Keratinocyte (primary cell): ENCODE measurements at regions not wholly inside any gene's neighbourhood (a gene's known extent, or its start where the extent isn't known, plus 50 kb on each side); places are given as distances from the start of the nearest gene placed in this dataset.

Experiments used
- DNase-seq: peaks from one replicate; pipeline ENCODE4 v3.0.0-alpha.2; 2011; ENCODE audit warnings: low read depth, missing footprints, low spot score
- FAIRE-seq: peaks from 2 replicates; lab custom pipeline; 2011; peaks lifted over from hg19 to GRCh38; lab: Jason Lieb, UNC
- H2AFZ ChIP-seq: 2 replicates; pipeline ENCODE4 v1.6.0; 2012; ENCODE audit warnings: low read length, control low read depth, inconsistent platforms; ENCODE audit not compliant: control insufficient read depth
- H3K27ac ChIP-seq: 2 replicates; pipeline ENCODE4 v1.5.1; 2011; ENCODE audit warnings: low read length; ENCODE audit not compliant: control insufficient read depth, insufficient read depth
- H3K27me3 ChIP-seq: 3 replicates; pipeline ENCODE4 v1.6.0; 2011; ENCODE audit warnings: low read length; ENCODE audit not compliant: control insufficient read depth, insufficient read depth; ENCODE audit errors: extremely low read depth
- H3K36me3 ChIP-seq, 2 experiments: 2 replicates in 1 of 2; 3 replicates in 1 of 2; pipeline ENCODE4 v1.5.1; 2011; ENCODE audit warnings: low read length in 2 of 2, mild to moderate bottlenecking in 1 of 2; ENCODE audit not compliant: control insufficient read depth in 2 of 2, insufficient read depth in 2 of 2; ENCODE audit errors: extremely low read depth in 1 of 2
- H3K4me1 ChIP-seq: 3 replicates; pipeline ENCODE4 v1.5.1; 2011; ENCODE audit warnings: low read length; ENCODE audit not compliant: control insufficient read depth, insufficient read depth; ENCODE audit errors: extremely low read depth
- H3K4me2 ChIP-seq: 3 replicates; pipeline ENCODE4 v1.6.0; 2011; ENCODE audit warnings: low read depth, low read length; ENCODE audit not compliant: control insufficient read depth, insufficient read depth; ENCODE audit errors: extremely low read depth
- H3K4me3 ChIP-seq, 3 experiments: fragments of 200-600 bp in 1 of 3; sonication (generic) in 1 of 3; 2 replicates in 2 of 3; 3 replicates in 1 of 3; pipeline ENCODE4 v1.5.1; 2011 to 2016; ENCODE audit warnings: low read length in 3 of 3, mild to moderate bottlenecking in 3 of 3, control low read depth in 2 of 3, inconsistent platforms in 1 of 3, low read depth in 1 of 3, mixed read lengths in 1 of 3, mixed run types in 1 of 3, moderate library complexity in 1 of 3; ENCODE audit not compliant: control insufficient read depth in 2 of 3, insufficient read depth in 2 of 3; ENCODE audit errors: extremely low read depth in 1 of 3
- H3K79me2 ChIP-seq: 2 replicates; pipeline ENCODE4 v1.6.0; 2012; ENCODE audit warnings: low read length; ENCODE audit not compliant: control insufficient read depth, insufficient read depth
- H3K9ac ChIP-seq: 3 replicates; pipeline ENCODE4 v1.6.0; 2011; ENCODE audit warnings: low read length; ENCODE audit not compliant: control insufficient read depth, insufficient read depth; ENCODE audit errors: extremely low read depth
- H3K9me1 ChIP-seq: 3 replicates; pipeline ENCODE4 v1.6.0; 2011; ENCODE audit warnings: low read length; ENCODE audit not compliant: control insufficient read depth, insufficient read depth; ENCODE audit errors: extremely low read depth
- H3K9me3 ChIP-seq: 2 replicates; pipeline ENCODE4 v1.5.1; 2012; ENCODE audit warnings: low read depth, low read length; ENCODE audit not compliant: control insufficient read depth
- H4K20me1 ChIP-seq: 3 replicates; pipeline ENCODE4 v1.6.0; 2011; ENCODE audit warnings: low read length; ENCODE audit not compliant: control insufficient read depth, insufficient read depth; ENCODE audit errors: extremely low read depth
- CTCF ChIP-seq, 3 experiments: IDR thresholded peaks in 1 of 3; conservative IDR thresholded peaks in 1 of 3; optimal IDR thresholded peaks in 1 of 3; 2 replicates in 2 of 3; 3 replicates in 1 of 3; pipeline versions ENCODE3 to v1.5.1; 2011; ENCODE audit warnings: low read length in 3 of 3, mild to moderate bottlenecking in 3 of 3, moderate library complexity in 2 of 3, control low read depth in 1 of 3, inconsistent platforms in 1 of 3; ENCODE audit not compliant: insufficient read depth in 2 of 3; ENCODE audit errors: extremely low read depth in 1 of 3
- EZH2 ChIP-seq: IDR thresholded peaks from one replicate; pipeline ENCODE4 v1.6.1; 2012; ENCODE audit warnings: inconsistent platforms, mild to moderate bottlenecking, low read length, moderate library complexity
- dilution Hi-C: fragments of 300-500 bp; cut with MboI; formaldehyde crosslinking; loops from one replicate; pipeline ENCODE4 v1.7.0; 2020; ENCODE audit warnings: low sequenced_read_pairs; ENCODE audit not compliant: extremely low pct_ligation_motif_present

DNA sequence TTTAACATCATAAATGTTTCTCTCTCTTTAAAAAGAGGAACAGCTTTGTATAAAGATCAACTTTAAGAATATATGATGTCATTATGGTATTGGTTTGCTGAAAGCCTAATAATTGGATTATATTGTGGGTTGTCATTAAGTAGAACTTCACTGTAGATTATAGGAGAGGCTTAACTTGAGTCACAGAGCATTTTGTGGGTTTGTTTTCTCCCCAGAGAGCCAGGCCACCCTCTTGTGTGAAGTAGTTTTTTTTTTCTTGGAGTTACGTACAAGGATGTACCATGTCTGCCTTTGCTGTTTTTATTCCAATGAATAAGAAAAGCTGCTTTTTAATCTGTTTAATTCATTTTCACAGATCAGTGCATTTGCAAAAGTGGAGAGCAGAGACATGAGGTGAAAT lies 354.8 kb upstream of the TBL1XR1 start:
- H3K27ac ChIP-seq: no peak overlapping the region
- no peak overlapping the region for H3K4me2 ChIP-seq
- no peaks in the 10 kb centered on the region for H3K27me3 ChIP-seq
- no peaks in the 10 kb centered on the region for H3K9me3 ChIP-seq
- TF ChIP-seq EZH2: no peak
- no peak for TF ChIP-seq CTCF (optimal IDR thresholded peaks at IDR 0.05 in 1 of 3, IDR thresholded peaks at IDR 0.05 in 1 of 3, conservative IDR thresholded peaks at IDR 0.05 in 1 of 3; ENCODE audit: extremely low read depth in 1 of 3, insufficient read depth in 2 of 3, low read length in 3 of 3)
- H3K4me3 ChIP-seq: no peak overlapping the region
- peaks cover 7% of the 10 kb centered on the region for H3K4me1 ChIP-seq
- dilution Hi-C loops: no loop called here
- no peaks in the 10 kb centered on the region for H3K79me2 ChIP-seq
- H3K9ac ChIP-seq: no peak overlapping the region
- no peak for FAIRE-seq
- H3K9me1 ChIP-seq: no peaks in the 10 kb centered on the region
- no peaks in the 10 kb centered on the region for H3K36me3 ChIP-seq
- no peak overlapping the region for H2AFZ ChIP-seq
- no peaks in the 10 kb centered on the region for H4K20me1 ChIP-seq
- DNase-seq: no peak

DNA sequence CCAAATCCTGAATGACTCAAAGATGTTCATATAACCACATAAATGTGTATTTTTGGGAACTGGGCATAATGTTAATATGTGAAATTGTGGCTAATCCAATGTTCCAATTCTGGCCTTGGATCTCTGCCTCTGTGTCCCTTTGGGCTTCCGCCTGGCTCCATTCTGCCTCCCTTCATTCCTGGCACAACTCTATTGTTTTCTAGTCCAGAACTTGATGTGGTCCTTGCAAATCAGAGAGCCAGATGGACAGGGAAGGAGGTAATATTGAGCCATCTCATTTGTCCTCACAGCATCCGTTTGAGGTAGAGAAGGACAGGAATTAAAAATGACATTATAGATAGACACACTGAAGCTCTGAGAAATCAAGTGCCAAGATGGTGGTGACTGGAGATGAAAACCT lies 355.7 kb upstream of the TBL1XR1 start:
- Histone ChIP-seq H3K9me3 (no peaks in the 10 kb centered on the region), H3K27ac (no peak overlapping the region), H3K4me3 (no peak overlapping the region), H3K9me1 (no peaks in the 10 kb centered on the region), H4K20me1 (no peaks in the 10 kb centered on the region), H3K79me2 (no peaks in the 10 kb centered on the region), H3K27me3 (no peaks in the 10 kb centered on the region), H3K9ac (no peak overlapping the region), H3K4me1 (peaks cover 7% of the 10 kb centered on the region), H3K4me2 (no peak overlapping the region), H2AFZ (no peak overlapping the region), H3K36me3 (no peaks in the 10 kb centered on the region)
- DNase-seq (no peak), FAIRE-seq (no peak)
- TF ChIP-seq CTCF (optimal IDR thresholded peaks at IDR 0.05 in 1 of 3, IDR thresholded peaks at IDR 0.05 in 1 of 3, conservative IDR thresholded peaks at IDR 0.05 in 1 of 3; ENCODE audit: extremely low read depth in 1 of 3, insufficient read depth in 2 of 3, low read length in 3 of 3) (no peak), EZH2 (no peak)
- dilution Hi-C loops: no loop called here
